SH-SY5Y (cell line): ENCODE measurements at regions not wholly inside any gene's neighbourhood (a gene's known extent, or its start where the extent isn't known, plus 50 kb on each side); places are given as distances from the start of the nearest gene placed in this dataset.

Experiments
- GATA2 ChIP-seq: IDR thresholded peaks from 2 replicates; pipeline ENCODE4 v1.6.1; 2011; ENCODE audit warnings: mild to moderate bottlenecking, low read depth, low read length
- GATA3 ChIP-seq: IDR thresholded peaks from 2 replicates; pipeline ENCODE4 v1.6.1; 2011; ENCODE audit warnings: low read depth, mild to moderate bottlenecking, low read length, moderate library complexity

- TF ChIP-seq GATA3 (no peak), GATA2 (no peak)
Measured at GRCh38 chr13:22505489-22505888, 675.3 kb upstream of the SGCG start.
